Activated CD8-positive, alpha-beta T cell treated with anti-CD3 and anti-CD28 coated beads, Interleukin-2, amount 10 ng/mL, durations not matched to agents 7 days and 5 days (primary cell): ENCODE measurements at regions not wholly inside any gene's neighbourhood (a gene's known extent, or its start where the extent isn't known, plus 50 kb on each side); places are given as distances from the start of the nearest gene placed in this dataset.

Source experiments
- ATAC-seq: fragments of 150-1000 bp; cut with Tn5 transposase; one replicate; pipeline ENCODE4 v1.10.0; 2021; ENCODE audit warnings: moderate library complexity
- CTCF ChIA-PET: fragments of 350-600 bp; sonication (Branson Sonifier 250); formaldehyde crosslinking; loops from one replicate; lab custom pipeline; 2021; ENCODE audit warnings: antibody characterized with exemption; lab: Charles Lee
- POLR2A ChIA-PET: fragments of 350-600 bp; sonication (Branson Sonifier 250); formaldehyde crosslinking; loops from one replicate; lab custom pipeline; 2021; ENCODE audit warnings: antibody characterized with exemption; lab: Charles Lee
- DNase-seq: peaks from one replicate; pipeline ENCODE4 v3.0.0-alpha.2; 2020
- H3K27ac Mint-ChIP-seq: one replicate; pipeline ENCODE4 v1.8.0; 2021; ENCODE audit warnings: mild to moderate bottlenecking, mixed read lengths
- H3K27me3 Mint-ChIP-seq: one replicate; pipeline ENCODE4 v1.8.0; 2021; ENCODE audit warnings: low read depth, mixed read lengths
- H3K36me3 Mint-ChIP-seq: one replicate; pipeline ENCODE4 v1.8.0; 2021; ENCODE audit warnings: low read depth, mixed read lengths
- H3K4me1 Mint-ChIP-seq: one replicate; pipeline ENCODE4 v1.8.0; 2021; ENCODE audit warnings: low read depth, mixed read lengths
- H3K4me3 Mint-ChIP-seq: one replicate; pipeline ENCODE4 v1.8.0; 2021; ENCODE audit warnings: mild to moderate bottlenecking, mixed read lengths
- H3K9me3 Mint-ChIP-seq: one replicate; pipeline ENCODE4 v1.8.0; 2022; ENCODE audit warnings: mixed read lengths; ENCODE audit not compliant: insufficient read depth

DNA sequence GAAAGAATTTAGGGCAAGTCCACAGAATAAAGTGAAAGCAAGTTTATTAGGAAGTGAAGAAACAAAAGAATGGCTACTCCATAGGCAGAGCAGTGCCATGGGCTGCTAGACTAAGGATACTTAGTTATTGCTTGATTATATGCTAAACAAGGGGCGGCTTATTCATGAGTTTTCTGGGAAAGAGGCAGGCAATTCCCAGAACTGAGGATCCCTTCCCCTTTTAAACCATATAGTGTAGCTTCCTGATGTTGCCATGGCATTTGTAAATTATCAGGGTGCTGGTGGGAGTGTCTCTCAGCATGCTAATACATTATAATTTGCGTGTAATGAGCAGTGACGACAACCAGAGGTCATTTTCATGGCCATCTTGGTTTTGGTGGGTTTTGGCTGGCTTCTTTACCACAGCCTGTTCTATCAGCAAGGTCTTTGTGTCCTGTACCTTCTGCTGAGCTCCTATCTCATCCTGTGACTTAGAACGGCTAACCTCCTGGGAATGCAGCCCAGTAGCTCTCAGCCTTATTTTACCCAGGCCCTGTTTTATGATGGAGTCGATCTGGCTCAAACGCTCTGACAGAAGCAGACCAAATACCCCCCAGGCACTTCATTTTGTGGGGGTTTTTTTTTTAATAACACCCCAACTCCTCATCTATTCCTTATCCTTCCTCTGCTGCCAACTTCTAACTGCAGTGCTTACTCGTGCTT is 103.0 kb upstream of the RARB start:
- ChIA-PET CTCF (no interaction called here), POLR2A (no interaction called here)
- no peak for ATAC-seq
- DNase-seq = no peak
- Mint-ChIP-seq H3K4me3 (no peak overlapping the region), H3K4me1 (no peaks in the 10 kb centered on the region), H3K27ac (no peak overlapping the region), H3K36me3 (no peaks in the 10 kb centered on the region), H3K27me3 (no peaks in the 10 kb centered on the region), H3K9me3 (no peaks in the 10 kb centered on the region)

- no peak for ATAC-seq
- ChIA-PET POLR2A (no interaction called here), CTCF (no interaction called here)
- Mint-ChIP-seq H3K36me3 (no peaks in the 10 kb centered on the region), H3K4me3 (no peak overlapping the region), H3K27me3 (no peaks in the 10 kb centered on the region), H3K4me1 (no peaks in the 10 kb centered on the region), H3K27ac (no peak overlapping the region), H3K9me3 (no peaks in the 10 kb centered on the region)
- no peak for DNase-seq
Observed at GRCh38 chr3:25335356-25335755, 92.7 kb upstream of the RARB start.

DNA sequence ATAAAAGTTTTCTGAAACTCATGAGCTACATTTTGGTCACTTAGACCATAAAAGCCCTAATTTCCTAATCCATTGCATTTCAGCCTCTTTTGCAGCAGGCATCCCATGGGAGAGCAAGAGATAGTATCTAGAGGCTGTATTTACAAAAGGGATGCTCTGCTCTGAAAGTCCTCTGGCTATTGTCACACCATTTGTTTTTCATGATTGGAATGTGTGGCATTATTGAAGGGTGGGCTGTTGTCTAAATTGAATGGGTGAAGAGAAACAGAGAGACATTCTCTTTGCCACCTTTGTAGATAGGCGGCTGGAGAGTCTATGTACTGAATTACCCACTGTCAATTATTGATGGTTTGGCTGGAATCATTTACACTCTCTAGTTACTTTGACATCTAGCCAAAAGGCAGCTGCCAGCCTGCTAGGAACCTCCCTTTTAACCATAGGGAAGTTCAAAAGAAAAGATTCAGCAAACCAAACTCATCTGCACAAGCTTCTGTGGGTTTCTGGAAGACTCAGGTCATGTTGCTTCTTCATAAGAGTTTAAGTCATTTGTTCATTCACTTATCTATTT is 89.8 kb upstream of the RARB start:
- Mint-ChIP-seq H3K9me3 (no peaks in the 10 kb centered on the region), H3K27me3 (no peaks in the 10 kb centered on the region), H3K4me1 (no peaks in the 10 kb centered on the region), H3K4me3 (no peak overlapping the region), H3K36me3 (no peaks in the 10 kb centered on the region), H3K27ac (no peak overlapping the region)
- ChIA-PET POLR2A (no interaction called here), CTCF (no interaction called here)
- ATAC-seq (no peak), DNase-seq (no peak)

DNA sequence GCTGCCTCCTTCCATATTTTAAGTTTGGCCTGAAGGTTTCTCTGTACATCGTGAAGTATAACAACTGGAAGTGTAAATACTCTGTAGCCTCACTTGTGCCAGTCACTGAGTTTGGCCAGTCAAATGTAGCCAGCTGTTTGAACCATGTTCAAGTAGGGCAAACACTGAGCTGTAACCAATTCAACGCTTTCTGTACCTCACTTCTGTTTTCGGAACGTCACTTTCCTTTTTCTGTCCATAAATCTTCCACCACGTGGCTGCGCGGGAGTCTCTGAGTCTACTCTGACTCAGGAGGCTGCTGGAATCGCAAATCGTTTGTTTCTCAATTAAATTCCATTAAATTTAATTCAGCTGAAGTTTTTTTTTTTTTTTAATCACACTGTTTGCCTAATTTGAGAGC is 88.8 kb upstream of the RARB start:
- no peak for ATAC-seq
- H3K9me3 Mint-ChIP-seq = no peaks in the 10 kb centered on the region

DNA sequence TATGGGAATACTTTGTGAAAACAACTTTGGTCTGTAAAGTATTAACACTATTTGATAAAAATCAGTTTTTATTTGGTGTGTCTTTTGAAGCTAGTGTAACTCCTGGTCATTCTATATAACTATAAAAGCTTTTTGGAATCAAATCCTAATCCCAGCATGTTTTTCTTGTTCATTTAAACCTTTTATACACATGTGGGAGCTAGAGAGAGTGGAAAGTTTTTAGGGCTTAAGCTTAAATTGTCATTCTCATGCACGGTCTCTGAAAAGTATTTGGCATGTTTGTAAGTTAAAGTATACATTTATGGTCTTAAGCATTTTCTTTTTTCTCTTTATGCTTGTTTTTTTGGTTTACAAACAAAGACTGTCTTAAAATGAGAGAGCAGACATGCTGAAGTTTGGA is 83.4 kb upstream of the RARB start:
- Mint-ChIP-seq H3K36me3 (no peaks in the 10 kb centered on the region), H3K27ac (no peak overlapping the region), H3K27me3 (no peaks in the 10 kb centered on the region), H3K4me3 (no peak overlapping the region), H3K9me3 (no peaks in the 10 kb centered on the region), H3K4me1 (no peaks in the 10 kb centered on the region)
- CTCF ChIA-PET = no interaction called here
- DNase-seq (no peak), ATAC-seq (no peak)
- POLR2A ChIA-PET = no interaction called here

More for the DNA sequence above, 88.8 kb upstream of the RARB start:
- Mint-ChIP-seq H3K36me3 (no peaks in the 10 kb centered on the region), H3K4me1 (no peaks in the 10 kb centered on the region), H3K27me3 (no peaks in the 10 kb centered on the region), H3K27ac (no peak overlapping the region), H3K4me3 (no peak overlapping the region)
- CTCF ChIA-PET = no interaction called here
- DNase-seq = no peak
- POLR2A ChIA-PET = no interaction called here

- Mint-ChIP-seq H3K4me1 (no peaks in the 10 kb centered on the region), H3K9me3 (no peaks in the 10 kb centered on the region), H3K27ac (no peak overlapping the region)
Observed at GRCh38 chr3:25349095-25349494, 79.0 kb upstream of the RARB start.

GRCh38 chr3:25349828-25350724 is 78.0 kb upstream of the RARB start:
- no peak for DNase-seq
- ChIA-PET POLR2A (no interaction called here), CTCF (no interaction called here)
- H3K36me3 Mint-ChIP-seq = no peaks in the 10 kb centered on the region
- no peak overlapping the region for H3K4me3 Mint-ChIP-seq
- H3K27ac Mint-ChIP-seq = no peak overlapping the region
- no peak for ATAC-seq
- H3K9me3 Mint-ChIP-seq = no peaks in the 10 kb centered on the region
- no peaks in the 10 kb centered on the region for H3K27me3 Mint-ChIP-seq
- no peaks in the 10 kb centered on the region for H3K4me1 Mint-ChIP-seq

More at GRCh38 chr3:25349095-25349494, 79.0 kb upstream of the RARB start:
- Mint-ChIP-seq H3K27me3 (no peaks in the 10 kb centered on the region), H3K4me3 (no peak overlapping the region), H3K36me3 (no peaks in the 10 kb centered on the region)
- DNase-seq = no peak
- CTCF ChIA-PET = no interaction called here
- no peak for ATAC-seq
- POLR2A ChIA-PET = no interaction called here

DNA sequence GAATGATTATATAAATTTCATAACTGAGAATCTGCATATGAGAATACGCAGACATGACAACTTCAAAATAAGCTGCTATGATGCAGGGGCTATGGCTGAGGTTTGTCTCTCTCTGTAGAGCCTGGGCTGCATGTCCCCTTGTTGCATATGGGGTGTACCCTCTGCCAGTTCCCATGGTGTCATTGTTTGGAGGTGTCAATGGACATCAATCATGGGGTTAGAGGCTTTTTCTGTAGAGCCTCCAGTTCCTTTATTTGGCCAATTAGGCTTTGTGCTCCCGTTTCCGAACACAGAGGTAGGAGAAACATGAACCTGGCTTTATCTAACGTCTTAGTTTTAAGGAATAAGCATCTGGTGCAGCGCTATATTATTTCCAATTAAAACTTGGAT is 77.3 kb upstream of the RARB start:
- ATAC-seq = no peak
- DNase-seq = no peak
- Mint-ChIP-seq H3K27me3 (no peaks in the 10 kb centered on the region), H3K4me1 (no peaks in the 10 kb centered on the region), H3K9me3 (no peaks in the 10 kb centered on the region), H3K4me3 (no peak overlapping the region), H3K27ac (no peak overlapping the region), H3K36me3 (no peaks in the 10 kb centered on the region)
- POLR2A ChIA-PET = no interaction called here
- CTCF ChIA-PET = no interaction called here

- POLR2A ChIA-PET = no interaction called here
- H3K36me3 Mint-ChIP-seq = no peaks in the 10 kb centered on the region
Observed at GRCh38 chr3:25354071-25354470, 74.0 kb upstream of the RARB start.

GRCh38 chr3:25355034-25355885 is 72.8 kb upstream of the RARB start:
- ChIA-PET CTCF (no interaction called here), POLR2A (no interaction called here)
- H3K4me3 Mint-ChIP-seq = no peak overlapping the region
- DNase-seq (no peak), ATAC-seq (no peak)
- H3K4me1 Mint-ChIP-seq = no peaks in the 10 kb centered on the region
- H3K9me3 Mint-ChIP-seq = no peaks in the 10 kb centered on the region
- H3K27me3 Mint-ChIP-seq = no peaks in the 10 kb centered on the region
- H3K36me3 Mint-ChIP-seq = no peaks in the 10 kb centered on the region
- H3K27ac Mint-ChIP-seq = no peak overlapping the region

More at GRCh38 chr3:25354071-25354470, 74.0 kb upstream of the RARB start:
- Mint-ChIP-seq H3K9me3 (no peaks in the 10 kb centered on the region), H3K27me3 (no peaks in the 10 kb centered on the region), H3K4me3 (no peak overlapping the region), H3K27ac (no peak overlapping the region), H3K4me1 (no peaks in the 10 kb centered on the region)
- DNase-seq = no peak
- no peak for ATAC-seq
- CTCF ChIA-PET = no interaction called here

GRCh38 chr3:25355998-25356397 is 72.1 kb upstream of the RARB start:
- no peaks in the 10 kb centered on the region for H3K27me3 Mint-ChIP-seq
- H3K36me3 Mint-ChIP-seq = no peaks in the 10 kb centered on the region
- ATAC-seq (no peak), DNase-seq (no peak)
- H3K27ac Mint-ChIP-seq = no peak overlapping the region
- CTCF ChIA-PET = no interaction called here
- no peak overlapping the region for H3K4me3 Mint-ChIP-seq
- H3K9me3 Mint-ChIP-seq = no peaks in the 10 kb centered on the region
- POLR2A ChIA-PET = no interaction called here
- no peaks in the 10 kb centered on the region for H3K4me1 Mint-ChIP-seq
